Lower leg skin (tissue), 3 donors: ENCODE measurements at regions not wholly inside any gene's neighbourhood (a gene's known extent, or its start where the extent isn't known, plus 50 kb on each side); places are given as distances from the start of the nearest gene placed in this dataset.

ENCODE experiments used
- POLR2A ChIP-seq, 2 donors: fragments of 450-650 bp; IDR thresholded peaks; one replicate each; pipeline ENCODE4 v1.6.1; 2016 to 2017; ENCODE audit warnings: antibody characterized with exemption in 2 of 2, mild to moderate bottlenecking in 1 of 2, moderate library complexity in 1 of 2
- TF ChIP-seq, protein P1 (sequence below), 3 donors: fragments of 450-650 bp; IDR thresholded peaks; one replicate each; pipeline ENCODE4 v1.5.1; 2016; ENCODE audit warnings: antibody characterized with exemption in 3 of 3, mild to moderate bottlenecking in 3 of 3, moderate library complexity in 2 of 3

DNA sequence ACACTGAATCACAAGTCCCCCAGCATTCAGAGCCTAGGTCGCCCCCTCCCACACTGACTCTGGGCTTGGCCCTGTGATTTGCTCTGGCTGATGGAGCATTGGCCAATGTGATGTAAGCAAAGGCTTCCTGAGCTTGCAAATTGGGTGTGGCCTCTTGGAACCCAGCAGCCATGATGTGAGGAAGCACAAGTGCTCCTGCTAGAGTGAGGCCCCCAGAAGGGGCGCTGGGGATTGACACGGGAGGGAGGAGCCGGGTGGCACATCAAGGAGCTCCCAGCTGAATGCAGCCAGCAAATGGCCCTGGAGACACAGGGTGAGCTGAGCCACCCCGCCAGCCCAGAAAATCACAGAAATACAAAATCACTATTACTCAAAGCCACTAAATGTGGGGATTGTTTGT is 308.5 kb downstream of the C16orf95 start:
- TF ChIP-seq, protein P1, sequence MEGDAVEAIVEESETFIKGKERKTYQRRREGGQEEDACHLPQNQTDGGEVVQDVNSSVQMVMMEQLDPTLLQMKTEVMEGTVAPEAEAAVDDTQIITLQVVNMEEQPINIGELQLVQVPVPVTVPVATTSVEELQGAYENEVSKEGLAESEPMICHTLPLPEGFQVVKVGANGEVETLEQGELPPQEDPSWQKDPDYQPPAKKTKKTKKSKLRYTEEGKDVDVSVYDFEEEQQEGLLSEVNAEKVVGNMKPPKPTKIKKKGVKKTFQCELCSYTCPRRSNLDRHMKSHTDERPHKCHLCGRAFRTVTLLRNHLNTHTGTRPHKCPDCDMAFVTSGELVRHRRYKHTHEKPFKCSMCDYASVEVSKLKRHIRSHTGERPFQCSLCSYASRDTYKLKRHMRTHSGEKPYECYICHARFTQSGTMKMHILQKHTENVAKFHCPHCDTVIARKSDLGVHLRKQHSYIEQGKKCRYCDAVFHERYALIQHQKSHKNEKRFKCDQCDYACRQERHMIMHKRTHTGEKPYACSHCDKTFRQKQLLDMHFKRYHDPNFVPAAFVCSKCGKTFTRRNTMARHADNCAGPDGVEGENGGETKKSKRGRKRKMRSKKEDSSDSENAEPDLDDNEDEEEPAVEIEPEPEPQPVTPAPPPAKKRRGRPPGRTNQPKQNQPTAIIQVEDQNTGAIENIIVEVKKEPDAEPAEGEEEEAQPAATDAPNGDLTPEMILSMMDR (IDR thresholded peaks at IDR 0.05): no peak
- no peak for TF ChIP-seq POLR2A (IDR thresholded peaks at IDR 0.05)
